NCI-H2196 treated with DMSO at 0.1 percent for 48 hours (cell line): ENCODE measurements at regions not wholly inside any gene's neighbourhood (a gene's known extent, or its start where the extent isn't known, plus 50 kb on each side); places are given as distances from the start of the nearest gene placed in this dataset.
"Not testable (repeated sequence)": the region's sequence is repeated elsewhere in the genome, so short reads cannot be mapped to it uniquely, and the experiment has no call there.

ENCODE experiments used
- DNase-seq: peaks from one replicate; lab custom pipeline; 2025; ENCODE audit not compliant: unreplicated experiment; lab: John Stamatoyannopoulos, UW

GRCh38 chr2:60252581-60253150 is 300.8 kb downstream of the BCL11A start:
- DNase-seq = no peak

- no peak for DNase-seq
Observed at GRCh38 chr2:60251247-60251646, 302.2 kb downstream of the BCL11A start.

- no peak for DNase-seq
Observed at GRCh38 chr2:60249879-60250278, 303.6 kb downstream of the BCL11A start.

GRCh38 chr2:60247471-60247870 is 306.0 kb downstream of the BCL11A start:
- DNase-seq = no peak

- DNase-seq = no peak
Observed at GRCh38 chr2:60246583-60246982, 306.9 kb downstream of the BCL11A start.

- DNase-seq = no peak
Observed at GRCh38 chr2:60234274-60234986, 319.0 kb downstream of the BCL11A start.

- DNase-seq = no peak
Observed at GRCh38 chr2:60230596-60230995, 322.9 kb downstream of the BCL11A start.

GRCh38 chr2:60230037-60230436 is 323.4 kb downstream of the BCL11A start:
- DNase-seq = no peak

GRCh38 chr2:60226943-60227342 is 326.5 kb downstream of the BCL11A start:
- no peak for DNase-seq

- no peak for DNase-seq
Observed at GRCh38 chr2:60226191-60226590, 327.3 kb downstream of the BCL11A start.

GRCh38 chr2:60223859-60224258 is 329.6 kb downstream of the BCL11A start:
- DNase-seq = no peak

- no peak for DNase-seq
Observed at GRCh38 chr2:60221098-60221497, 332.4 kb downstream of the BCL11A start.

- no peak for DNase-seq
Observed at GRCh38 chr2:60219536-60219935, 333.9 kb downstream of the BCL11A start.

GRCh38 chr2:60216452-60216995 is 336.9 kb downstream of the BCL11A start:
- no peak for DNase-seq

- DNase-seq = no peak
Observed at GRCh38 chr2:60215386-60215901, 338.0 kb downstream of the BCL11A start.

GRCh38 chr2:60214626-60214875 is 338.9 kb downstream of the BCL11A start:
- DNase-seq = no peak

GRCh38 chr2:60213865-60214625 is 339.4 kb downstream of the BCL11A start:
- DNase-seq = no peak

- DNase-seq = no peak
Observed at GRCh38 chr2:60212181-60212945, 341.1 kb downstream of the BCL11A start.

- not testable (repeated sequence) for DNase-seq
Observed at GRCh38 chr2:60189006-60189405, 364.4 kb downstream of the BCL11A start.

- DNase-seq = no peak
Observed at GRCh38 chr2:60175290-60175689, 378.2 kb downstream of the BCL11A start.

- DNase-seq = no peak
Observed at GRCh38 chr2:60174146-60174545, 379.3 kb downstream of the BCL11A start.
